ENCODE measurements at regions not wholly inside any gene's neighbourhood (a gene's known extent, or its start where the extent isn't known, plus 50 kb on each side); places are given as distances from the start of the nearest gene placed in this dataset.

- Histone ChIP-seq H3K9me3 (no peaks in the 10 kb centered on the region), H3K4me1 (no peaks in the 10 kb centered on the region; the same call in none of the 2 replicates), H3K36me3 (no peaks in the 10 kb centered on the region), H3K4me3 (ENCODE audit: low read depth, low read length) (no peak overlapping the region), H3K27me3 (no peaks in the 10 kb centered on the region)
- TF ChIP-seq CTCF (IDR thresholded peaks at IDR 0.05; ENCODE audit: low read depth, low read length), result no peak
- DNase-seq, result no peak
Observed at GRCh38 chr9:99724640-99725039, 97.0 kb upstream of the NR4A3 start.

- Histone ChIP-seq H3K27me3 (no peaks in the 10 kb centered on the region), H3K9me3 (no peaks in the 10 kb centered on the region), H3K36me3 (no peaks in the 10 kb centered on the region), H3K4me1 (no peaks in the 10 kb centered on the region; the same call in none of the 2 replicates), H3K4me3 (ENCODE audit: low read depth, low read length) (no peak overlapping the region)
- no peak for TF ChIP-seq CTCF (IDR thresholded peaks at IDR 0.05; ENCODE audit: low read depth, low read length)
- no peak for DNase-seq
Observed at GRCh38 chr9:99725852-99726251, 95.8 kb upstream of the NR4A3 start.

GRCh38 chr9:99726758-99727157 is 94.9 kb upstream of the NR4A3 start:
- Histone ChIP-seq H3K4me1 (no peaks in the 10 kb centered on the region; the same call in none of the 2 replicates), H3K9me3 (no peaks in the 10 kb centered on the region), H3K27me3 (no peaks in the 10 kb centered on the region), H3K36me3 (no peaks in the 10 kb centered on the region), H3K4me3 (ENCODE audit: low read depth, low read length) (no peak overlapping the region)
- no peak for TF ChIP-seq CTCF (IDR thresholded peaks at IDR 0.05; ENCODE audit: low read depth, low read length)
- DNase-seq, result peak; percentile 22

- no peak for TF ChIP-seq CTCF (IDR thresholded peaks at IDR 0.05; ENCODE audit: low read depth, low read length)
- DNase-seq, result no peak
- no peaks in the 10 kb centered on the region for H3K9me3 ChIP-seq
- no peaks in the 10 kb centered on the region for H3K27me3 ChIP-seq
- H3K4me1 ChIP-seq, result no peaks in the 10 kb centered on the region; the same call in 1 of the 2 replicates
- no peak overlapping the region for H3K4me3 ChIP-seq (ENCODE audit: low read depth, low read length)
- H3K36me3 ChIP-seq, result no peaks in the 10 kb centered on the region
Observed at GRCh38 chr9:99730062-99730461, 91.6 kb upstream of the NR4A3 start.

- Histone ChIP-seq H3K27me3 (no peaks in the 10 kb centered on the region), H3K4me3 (ENCODE audit: low read depth, low read length) (no peak overlapping the region), H3K4me1 (no peaks in the 10 kb centered on the region; the same call in 1 of the 2 replicates), H3K36me3 (no peaks in the 10 kb centered on the region), H3K9me3 (no peaks in the 10 kb centered on the region)
- no peak for TF ChIP-seq CTCF (IDR thresholded peaks at IDR 0.05; ENCODE audit: low read depth, low read length)
- DNase-seq, result no peak
Observed at GRCh38 chr9:99731950-99732349, 89.7 kb upstream of the NR4A3 start.

- Histone ChIP-seq H3K4me3 (ENCODE audit: low read depth, low read length) (no peak overlapping the region), H3K27me3 (no peaks in the 10 kb centered on the region)
Observed at GRCh38 chr9:99732715-99733114, 89.0 kb upstream of the NR4A3 start.

More at GRCh38 chr9:99732715-99733114, 89.0 kb upstream of the NR4A3 start:
- Histone ChIP-seq H3K36me3 (no peaks in the 10 kb centered on the region), H3K9me3 (no peaks in the 10 kb centered on the region), H3K4me1 (no peaks in the 10 kb centered on the region)
- no peak for TF ChIP-seq CTCF (IDR thresholded peaks at IDR 0.05; ENCODE audit: low read depth, low read length)
- DNase-seq, result no peak

Measured in BE2C (cell line).